ENCODE measurements at regions not wholly inside any gene's neighbourhood (a gene's known extent, or its start where the extent isn't known, plus 50 kb on each side); places are given as distances from the start of the nearest gene placed in this dataset.

GRCh38 chr17:27203241-27203640, 90.7 kb upstream of the WSB1 start:
- TF ChIP-seq CTCF (IDR thresholded peaks at IDR 0.05) (no peak), POLR2A (IDR thresholded peaks at IDR 0.05) (no peak)

All from Peyer's patch (tissue), 4 donors.